H1 (cell line): ENCODE measurements at regions not wholly inside any gene's neighbourhood (a gene's known extent, or its start where the extent isn't known, plus 50 kb on each side); places are given as distances from the start of the nearest gene placed in this dataset.

ENCODE experiments used
- CBX8 ChIP-seq: fragments of 300-800, 300-1000 bp; sonication (generic); IDR thresholded peaks from 2 replicates; pipeline ENCODE4 v1.7.1; 2016; ENCODE audit warnings: low read depth, low read length, borderline replicate concordance
- CHD7 ChIP-seq: fragments of 300-600 bp; sonication (generic); IDR thresholded peaks from 2 replicates; pipeline ENCODE4 v1.7.1; 2012; ENCODE audit warnings: low read length, moderate library complexity, mild to moderate bottlenecking, inconsistent platforms; ENCODE audit not compliant: insufficient replicate concordance
- CTCF ChIP-seq, 3 experiments: IDR thresholded peaks; 1 replicate in 2 of 3; 2 replicates in 1 of 3; pipeline versions ENCODE4 v1.5.1 to v1.6.1; 2011; ENCODE audit warnings: low read length in 3 of 3, mild to moderate bottlenecking in 3 of 3, inconsistent platforms in 2 of 3, low read depth in 1 of 3, moderate library complexity in 1 of 3; ENCODE audit not compliant: insufficient read depth in 1 of 3; ENCODE audit errors: control extremely low read depth in 1 of 3
- NANOG ChIP-seq: IDR thresholded peaks from 2 replicates; pipeline ENCODE4 v1.6.1; 2011; ENCODE audit warnings: low read length, low read depth, mild to moderate bottlenecking, inconsistent platforms; ENCODE audit not compliant: insufficient read depth, poor library complexity, severe bottlenecking
- SIN3A ChIP-seq, 2 experiments: IDR thresholded peaks in 1 of 2; conservative IDR thresholded peaks in 1 of 2; 2 replicates each; pipeline ENCODE4 v1.6.1; 2011 to 2012; ENCODE audit warnings: low read length in 2 of 2, improper control_type of control experiment in 1 of 2, low read depth in 1 of 2, mild to moderate bottlenecking in 1 of 2
- SP1 ChIP-seq: IDR thresholded peaks from 2 replicates; pipeline ENCODE4 v1.6.1; 2011; ENCODE audit warnings: low read depth, low read length
- ZNF274 ChIP-seq: IDR thresholded peaks from 2 replicates; pipeline ENCODE4 v1.7.0; 2012; ENCODE audit warnings: low read length, borderline replicate concordance; ENCODE audit errors: extremely low read depth

- TF ChIP-seq CHD7 (no peak), NANOG (no peak), CBX8 (no peak), ZNF274 (no peak), CTCF (IDR thresholded peaks at IDR 0.05; ENCODE audit: control extremely low read depth in 1 of 3, insufficient read depth in 1 of 3, low read depth in 1 of 3, low read length in 3 of 3) (no peak), SP1 (no peak), SIN3A (conservative IDR thresholded peaks at IDR 0.05 in 1 of 2, IDR thresholded peaks at IDR 0.05 in 1 of 2; ENCODE audit: low read depth in 1 of 2, low read length in 2 of 2) (no peak)
Observed at GRCh38 chr1:101122452-101123166, 97.0 kb upstream of the DPH5 start (continued).
